K562 (cell line): ENCODE measurements at regions not wholly inside any gene's neighbourhood (a gene's known extent, or its start where the extent isn't known, plus 50 kb on each side); places are given as distances from the start of the nearest gene placed in this dataset.
"Not testable (repeated sequence)": the region's sequence is repeated elsewhere in the genome, so short reads cannot be mapped to it uniquely, and the experiment has no call there.

Experiments
- ATAC-seq: fragments of 200-7000 bp; cut with Tn5 transposase; 3 replicates; pipeline ENCODE4 v1.9.1; 2020; ENCODE audit warnings: moderate library complexity
- BruUV-seq: library from RNA; stranded (reverse); fragments of 400-500 nt; replicated peaks from 2 replicates; lab custom pipeline; 2021; lab: Mats Ljungman, UMichigan
- CTCF ChIA-PET: fragments of 300-600 bp; formaldehyde crosslinking; extraction: SDS; loops from one replicate; lab custom pipeline; 2021; ENCODE audit warnings: low intra/inter-chr PET ratio; lab: Yijun Ruan, JAX
- POLR2A ChIA-PET: fragments of 300-600, 350-650 bp; sonication (Branson Sonifier 250); formaldehyde crosslinking; extraction: SDS; loops from one replicate; lab custom pipeline; 2021; ENCODE audit warnings: antibody characterized with exemption, inconsistent platforms; lab: Yijun Ruan, JAX
- DNase-seq, 4 experiments: peaks; one replicate each; pipeline versions ENCODE4 v3.0.0 to v3.0.0-alpha.2; 2011 to 2018; ENCODE audit warnings: low spot score in 3 of 4, mixed read lengths in 3 of 4; ENCODE audit errors: extremely low read depth in 1 of 4
- FAIRE-seq: peaks from 2 replicates; lab custom pipeline; 2011; peaks lifted over from hg19 to GRCh38; lab: Jason Lieb, UNC
- H2AFZ ChIP-seq: 2 replicates; pipeline ENCODE4 v1.6.0; 2011; ENCODE audit warnings: low read depth, low read length, control low read depth, inconsistent platforms
- H3K27ac ChIP-seq: fragments of 200-600 bp; 3 replicates; pipeline ENCODE4 v1.8.0; 2011; ENCODE audit warnings: low read depth, mild to moderate bottlenecking, control low read depth, inconsistent platforms, low read length, moderate library complexity, mixed read lengths; ENCODE audit errors: extremely low read depth
- H3K27me3 ChIP-seq, 2 experiments: fragments of 300-600 bp in 1 of 2; 2 replicates in 1 of 2; 3 replicates in 1 of 2; pipeline versions ENCODE4 v1.6.0 to v1.8.0; 2011; ENCODE audit warnings: inconsistent platforms in 2 of 2, low read length in 2 of 2, mild to moderate bottlenecking in 1 of 2, mixed read lengths in 1 of 2, moderate library complexity in 1 of 2; ENCODE audit not compliant: control insufficient read depth in 2 of 2, insufficient read depth in 2 of 2
- H3K36me3 ChIP-seq: fragments of 300-600 bp; 3 replicates; pipeline ENCODE4 v1.8.0; 2011; ENCODE audit warnings: mild to moderate bottlenecking, low read length, inconsistent platforms; ENCODE audit not compliant: control insufficient read depth, insufficient read depth
- H3K4me1 ChIP-seq, 2 experiments: fragments of 200-600 bp in 1 of 2; replicated peaks in 1 of 2; 2 replicates in 1 of 2; 3 replicates in 1 of 2; pipeline versions ENCODE4 v1.5.1 to v1.8.0; 2011; ENCODE audit warnings: inconsistent platforms in 2 of 2, low read length in 2 of 2, mild to moderate bottlenecking in 1 of 2, mixed read lengths in 1 of 2, moderate library complexity in 1 of 2; ENCODE audit not compliant: control insufficient read depth in 2 of 2, insufficient read depth in 2 of 2
- H3K4me2 ChIP-seq: 2 replicates; pipeline ENCODE4 v1.6.1; 2011; ENCODE audit warnings: low read length, control low read depth, inconsistent platforms, mixed read lengths; ENCODE audit not compliant: insufficient read depth
- H3K4me3 ChIP-seq: fragments of 200-600 bp; sonication (generic), shearing (Covaris generic); 2 replicates; pipeline ENCODE4 v1.5.1; 2016; ENCODE audit warnings: control low read depth, inconsistent platforms
- H3K79me2 ChIP-seq: fragments of 200-600 bp; 3 replicates; pipeline ENCODE4 v1.8.0; 2011; ENCODE audit warnings: low read length, inconsistent platforms; ENCODE audit not compliant: control insufficient read depth, insufficient read depth
- H3K9ac ChIP-seq, 2 experiments: 2 replicates each; pipeline versions ENCODE4 v1.6.0 to v1.6.1; 2011; ENCODE audit warnings: low read depth in 2 of 2, low read length in 2 of 2, control low read depth in 1 of 2, inconsistent platforms in 1 of 2, mild to moderate bottlenecking in 1 of 2, mixed read lengths in 1 of 2; ENCODE audit not compliant: insufficient read depth in 1 of 2
- H3K9me1 ChIP-seq: one replicate; pipeline ENCODE4 v1.6.0; 2011; ENCODE audit warnings: inconsistent platforms, mild to moderate bottlenecking, low read length, moderate library complexity; ENCODE audit not compliant: control insufficient read depth, insufficient read depth
- H3K9me3 ChIP-seq: replicated peaks from 2 replicates; pipeline ENCODE4 v1.5.1; 2011; ENCODE audit warnings: low read depth, low read length, inconsistent platforms; ENCODE audit not compliant: control insufficient read depth, insufficient read depth
- H4K20me1 ChIP-seq: replicated peaks from 2 replicates; pipeline ENCODE4 v1.6.1; 2011; ENCODE audit warnings: low read length, inconsistent platforms, mixed read lengths; ENCODE audit not compliant: control insufficient read depth, insufficient read depth
- CBX3 ChIP-seq, 2 experiments: IDR thresholded peaks; 1 replicate in 1 of 2; 2 replicates in 1 of 2; pipeline ENCODE4 v1.6.1; 2012; ENCODE audit warnings: inconsistent platforms in 2 of 2, low read length in 2 of 2, borderline replicate concordance in 1 of 2, control low read depth in 1 of 2
- CC2D1A ChIP-seq: fragments of 450-650 bp; IDR thresholded peaks from 2 replicates; pipeline ENCODE4 v1.6.1; 2017; ENCODE audit warnings: mild to moderate bottlenecking
- ELF2 ChIP-seq: fragments of 250-450 bp; sonication (Bioruptor Pico); IDR thresholded peaks from 2 replicates; pipeline ENCODE4 v1.5.0; 2021; ENCODE audit warnings: mild to moderate bottlenecking
- GTF2B ChIP-seq: IDR thresholded peaks from 2 replicates; pipeline ENCODE4 v1.6.1; 2011; ENCODE audit not compliant: insufficient read length; ENCODE audit errors: extremely low read depth
- HIVEP1 ChIP-seq: fragments of 250-450 bp; sonication (Bioruptor Pico); IDR thresholded peaks from 2 replicates; pipeline ENCODE4 v1.4.0; 2020; ENCODE audit warnings: mild to moderate bottlenecking
- KDM5B ChIP-seq: fragments of 200-600 bp; sonication (generic); IDR thresholded peaks from 2 replicates; pipeline ENCODE4 v1.6.1; 2012; ENCODE audit warnings: low read depth, mild to moderate bottlenecking, moderate library complexity, low read length, control low read depth, inconsistent platforms; ENCODE audit not compliant: insufficient replicate concordance
- MITF ChIP-seq: IDR thresholded peaks from 2 replicates; pipeline ENCODE4 v1.6.1; 2014; ENCODE audit warnings: antibody characterized with exemption
- PATZ1 ChIP-seq: fragments of 250-450 bp; sonication (Bioruptor Pico); IDR thresholded peaks from 2 replicates; pipeline ENCODE4 v1.5.0; 2020; ENCODE audit warnings: mild to moderate bottlenecking, borderline replicate concordance
- SP2 ChIP-seq: IDR thresholded peaks from 2 replicates; pipeline ENCODE4 v1.6.1; 2011; ENCODE audit warnings: mild to moderate bottlenecking, low read depth, low read length, moderate library complexity; ENCODE audit not compliant: poor library complexity, severe bottlenecking; ENCODE audit errors: extremely low read depth
- ZNF133 ChIP-seq: fragments of 250-450 bp; sonication (Bioruptor Pico); IDR thresholded peaks from 2 replicates; pipeline ENCODE4 v1.4.0; 2020; ENCODE audit warnings: mild to moderate bottlenecking
- ZNF507 ChIP-seq: conservative IDR thresholded peaks from 2 replicates; pipeline ENCODE4 v1.6.1; 2017; ENCODE audit warnings: missing genetic modification characterization, missing compliant biosample characterization
- WGBS: fragments of 100-300 bp; shearing (Covaris generic); methylation state at CpG from one replicate; pipeline ENCODE4 v1.1.6; 2016; ENCODE audit warnings: low coverage, mixed read lengths; ENCODE audit not compliant: insufficient coverage; ENCODE audit errors: missing lambda C conversion rate; 5-methylcytosine and 5-hydroxymethylcytosine counted together
- in situ Hi-C: fragments of 300-500 bp; cut with MboI; formaldehyde crosslinking; loops from 4 replicates; pipeline ENCODE4 v1.15.0; 2018; ENCODE audit warnings: inconsistent platforms, mixed read lengths
- intact Hi-C: fragments of 100-400 bp; cut with micrococcal nuclease; formaldehyde crosslinking; loops from 2 replicates; pipeline ENCODE4 v1.14.2; 2022

GRCh38 chr10:18906636-18907035 lies 142.0 kb upstream of the MALRD1 start (continued):
- TF ChIP-seq PATZ1 (CRISPR knock-in tag) (no peak), HIVEP1 (CRISPR knock-in tag) (no peak), CBX3 (IDR thresholded peaks at IDR 0.05; ENCODE audit: borderline replicate concordance in 1 of 2, low read length in 2 of 2) (no peak), CC2D1A (no peak), ZNF133 (CRISPR knock-in tag) (no peak), SP2 (no peak), ZNF507 (tag) (no peak), GTF2B (no peak), ELF2 (no peak), KDM5B (no peak), MITF (no peak)

GRCh38 chr10:18917431-18917830 lies 131.2 kb upstream of the MALRD1 start:
- BruUV-seq, H2AFZ ChIP-seq, H3K4me3 ChIP-seq, H3K4me2 ChIP-seq, FAIRE-seq, ATAC-seq, H3K27ac ChIP-seq, DNase-seq, POLR2A ChIA-PET, H3K9me1 ChIP-seq, H3K79me2 ChIP-seq, CTCF ChIA-PET, H3K27me3 ChIP-seq, in situ Hi-C loops, H3K36me3 ChIP-seq, intact Hi-C loops, H3K9ac ChIP-seq, H3K4me1 ChIP-seq, H3K9me3 ChIP-seq, H4K20me1 ChIP-seq: not testable (repeated sequence)
- 0% methylated on average over 1 of the region's 9 CpGs for WGBS
